ENCODE measurements at regions not wholly inside any gene's neighbourhood (a gene's known extent, or its start where the extent isn't known, plus 50 kb on each side); places are given as distances from the start of the nearest gene placed in this dataset. TPM values are rescaled to one million over a fixed set of nuclear protein-coding genes. Genes with fewer than 3 reads are reported as not detected.

- H3K4me1 Mint-ChIP-seq, result no peaks in the 10 kb centered on the region
- POLR2A ChIA-PET, result no interaction called here
- no peak for ATAC-seq (ENCODE audit: low read depth)
Observed at GRCh38 chr2:212619954-212620353, 81.4 kb upstream of the ERBB4 start.

DNA sequence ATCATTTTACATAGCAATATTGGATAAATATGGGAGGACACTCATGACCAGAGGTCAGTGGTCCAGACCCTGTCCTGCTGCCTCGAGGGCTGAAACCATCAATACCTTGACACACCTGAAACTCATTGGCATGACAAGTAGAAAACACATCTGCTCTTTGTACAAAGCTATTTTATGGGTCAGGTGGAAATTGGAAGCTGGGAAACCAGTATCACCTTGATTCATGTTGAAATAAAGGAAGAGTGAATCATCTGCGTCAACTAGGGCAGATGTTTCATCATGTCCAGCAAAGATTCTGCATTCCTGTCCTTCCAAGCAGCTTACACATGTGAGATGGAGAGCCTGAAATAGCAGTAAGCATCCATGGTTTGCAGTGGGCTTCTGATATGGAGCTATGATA, 80.0 kb upstream of the ERBB4 start:
- DNase-seq (no peak), ATAC-seq (ENCODE audit: low read depth) (no peak)
- no peaks in the 10 kb centered on the region for H3K9me3 Mint-ChIP-seq
- no peaks in the 10 kb centered on the region for H3K4me1 Mint-ChIP-seq
- no peak overlapping the region for H3K27ac Mint-ChIP-seq
- no peaks in the 10 kb centered on the region for H3K36me3 Mint-ChIP-seq
- POLR2A ChIA-PET, result no interaction called here
- no peak overlapping the region for H3K4me3 Mint-ChIP-seq
- no peaks in the 10 kb centered on the region for H3K27me3 Mint-ChIP-seq

More at GRCh38 chr2:212619954-212620353, 81.4 kb upstream of the ERBB4 start:
- Mint-ChIP-seq H3K36me3 (no peaks in the 10 kb centered on the region), H3K27me3 (no peaks in the 10 kb centered on the region), H3K4me3 (no peak overlapping the region), H3K9me3 (no peaks in the 10 kb centered on the region), H3K27ac (no peak overlapping the region)
- DNase-seq, result no peak

DNA sequence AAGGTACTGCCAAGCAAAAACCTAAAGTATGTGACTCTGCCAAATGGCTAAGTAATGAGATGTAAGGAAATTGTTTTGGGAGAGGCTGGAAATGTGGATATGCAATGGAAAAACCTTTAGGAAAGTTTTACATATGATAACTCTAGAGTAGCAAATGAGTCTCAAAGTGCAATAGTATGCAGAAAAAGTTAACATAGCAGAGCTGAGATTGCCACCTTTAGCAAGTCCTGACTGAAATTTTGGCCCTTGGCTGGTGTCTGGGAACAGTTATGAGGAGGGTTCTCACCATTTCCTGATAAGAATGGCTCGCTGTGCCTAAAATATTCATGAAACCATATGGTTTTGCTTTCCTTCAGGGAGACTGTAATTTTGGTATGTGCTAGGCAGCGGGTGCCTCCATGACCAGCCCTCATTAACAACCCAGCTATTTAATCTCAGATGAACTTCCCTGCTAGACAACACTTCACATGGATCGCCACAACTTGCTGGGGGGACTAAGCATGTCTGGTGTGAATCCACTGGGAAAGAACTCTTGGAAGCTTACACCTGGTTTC, 72.3 kb upstream of the ERBB4 start:
- Mint-ChIP-seq H3K4me1 (no peaks in the 10 kb centered on the region), H3K4me3 (no peak overlapping the region), H3K36me3 (no peaks in the 10 kb centered on the region), H3K27me3 (peaks cover 2% of the 10 kb centered on the region), H3K9me3 (no peaks in the 10 kb centered on the region), H3K27ac (no peak overlapping the region)
- ATAC-seq (ENCODE audit: low read depth) (no peak), DNase-seq (no peak)
- POLR2A ChIA-PET, result no interaction called here

DNA sequence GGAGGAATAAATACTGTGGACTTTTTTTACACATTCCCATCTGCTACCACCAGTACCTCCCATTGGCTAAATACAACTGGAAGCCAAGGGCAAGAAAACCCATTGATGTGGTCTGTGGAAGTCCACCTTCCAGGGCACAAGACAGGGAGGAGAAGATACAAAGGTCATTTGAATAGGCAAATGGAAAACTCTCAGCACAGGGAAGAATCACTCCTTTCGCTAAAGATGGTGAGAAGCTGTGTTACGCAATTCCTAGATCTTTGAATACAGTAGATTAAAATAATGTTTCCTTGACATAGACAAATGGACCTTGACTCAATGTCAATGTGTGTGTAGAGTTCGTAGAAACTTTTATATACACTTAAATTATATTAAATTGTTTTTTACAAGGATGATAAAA, 70.9 kb upstream of the ERBB4 start:
- H3K27me3 Mint-ChIP-seq, result peaks cover 2% of the 10 kb centered on the region
- no peaks in the 10 kb centered on the region for H3K9me3 Mint-ChIP-seq
- no peak for ATAC-seq (ENCODE audit: low read depth)
- POLR2A ChIA-PET, result no interaction called here
- H3K36me3 Mint-ChIP-seq, result no peaks in the 10 kb centered on the region
- no peaks in the 10 kb centered on the region for H3K4me1 Mint-ChIP-seq
- no peak overlapping the region for H3K4me3 Mint-ChIP-seq
- H3K27ac Mint-ChIP-seq, result no peak overlapping the region
- no peak for DNase-seq

GRCh38 chr2:212607080-212607479, 68.5 kb upstream of the ERBB4 start:
- POLR2A ChIA-PET, result no interaction called here
- Mint-ChIP-seq H3K4me3 (no peak overlapping the region), H3K27ac (no peak overlapping the region), H3K36me3 (no peaks in the 10 kb centered on the region), H3K27me3 (peaks cover 2% of the 10 kb centered on the region), H3K4me1 (no peaks in the 10 kb centered on the region), H3K9me3 (no peaks in the 10 kb centered on the region)
- no peak for ATAC-seq (ENCODE audit: low read depth)
- no peak for DNase-seq

DNA sequence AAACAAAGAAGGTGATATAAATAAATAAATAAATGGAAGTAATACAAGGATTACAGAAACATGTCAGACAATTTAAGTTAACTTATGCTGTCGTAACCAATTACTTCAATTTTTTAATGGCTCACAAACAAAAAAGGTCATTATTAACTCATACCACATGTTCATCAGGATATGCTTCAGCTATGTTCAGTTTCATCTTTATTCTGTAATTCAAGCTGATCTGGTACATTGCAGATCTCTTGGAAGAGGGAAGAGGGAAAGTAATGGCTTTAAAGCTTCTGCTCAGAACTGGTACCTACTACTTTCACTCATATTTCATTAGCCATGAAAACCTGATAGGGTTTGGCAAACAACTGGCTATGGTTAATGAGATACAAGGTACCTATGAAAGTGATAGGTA, 67.6 kb upstream of the ERBB4 start:
- ATAC-seq (ENCODE audit: low read depth) (no peak), DNase-seq (no peak)
- Mint-ChIP-seq H3K36me3 (no peaks in the 10 kb centered on the region), H3K4me1 (no peaks in the 10 kb centered on the region), H3K4me3 (no peak overlapping the region), H3K9me3 (no peaks in the 10 kb centered on the region), H3K27ac (no peak overlapping the region), H3K27me3 (peaks cover 2% of the 10 kb centered on the region)
- POLR2A ChIA-PET, result no interaction called here

DNA sequence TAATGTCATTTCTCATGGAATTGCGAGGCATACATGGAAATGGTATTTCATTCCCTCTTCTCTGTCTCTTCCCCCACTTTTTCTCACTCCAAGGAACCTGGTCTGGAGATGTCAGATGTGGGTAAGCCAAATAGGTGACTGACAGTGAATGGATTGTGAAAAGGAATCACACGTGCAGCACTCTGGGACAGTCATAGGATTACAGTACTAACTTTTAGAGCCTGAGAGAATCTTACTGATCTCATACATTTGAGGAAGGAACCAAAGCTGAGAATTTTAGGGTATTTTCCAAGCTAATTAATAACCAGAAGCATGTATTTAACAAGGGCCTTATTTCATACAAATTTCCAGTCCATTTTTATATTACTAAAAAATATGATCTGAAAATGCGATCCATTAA, 58.1 kb upstream of the ERBB4 start:
- Mint-ChIP-seq H3K4me3 (no peak overlapping the region), H3K36me3 (no peaks in the 10 kb centered on the region), H3K27ac (no peak overlapping the region), H3K4me1 (no peaks in the 10 kb centered on the region), H3K27me3 (peaks cover 2% of the 10 kb centered on the region), H3K9me3 (no peaks in the 10 kb centered on the region)
- ATAC-seq (ENCODE audit: low read depth) (no peak), DNase-seq (no peak)
- POLR2A ChIA-PET, result no interaction called here

DNA sequence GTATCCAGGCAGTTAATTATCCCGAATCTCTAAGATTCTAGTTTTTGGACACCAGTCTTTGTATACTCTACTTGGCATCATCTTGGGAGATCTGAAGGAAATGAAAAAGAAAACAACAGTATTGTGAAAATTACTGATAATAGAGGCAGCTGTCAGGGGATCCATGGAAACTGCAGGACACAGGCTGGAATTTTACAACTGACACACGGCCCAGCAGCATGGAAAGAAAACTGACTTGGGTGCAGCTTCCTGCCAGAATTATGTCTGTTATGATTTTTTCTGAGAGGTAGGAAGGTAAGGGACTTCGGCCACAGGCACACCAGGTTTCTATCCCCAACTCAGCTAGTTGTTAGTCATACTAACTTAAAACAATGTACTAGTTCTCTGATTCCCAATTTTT, 57.7 kb upstream of the ERBB4 start:
- H3K36me3 Mint-ChIP-seq, result no peaks in the 10 kb centered on the region
- H3K4me1 Mint-ChIP-seq, result no peaks in the 10 kb centered on the region
- peaks cover 2% of the 10 kb centered on the region for H3K27me3 Mint-ChIP-seq
- no peak overlapping the region for H3K27ac Mint-ChIP-seq
- DNase-seq (no peak), ATAC-seq (ENCODE audit: low read depth) (no peak)
- no peaks in the 10 kb centered on the region for H3K9me3 Mint-ChIP-seq
- POLR2A ChIA-PET, result no interaction called here
- no peak overlapping the region for H3K4me3 Mint-ChIP-seq

- Mint-ChIP-seq H3K4me3 (no peak overlapping the region), H3K9me3 (no peaks in the 10 kb centered on the region), H3K27ac (no peak overlapping the region), H3K4me1 (no peaks in the 10 kb centered on the region), H3K36me3 (no peaks in the 10 kb centered on the region), H3K27me3 (peaks cover 2% of the 10 kb centered on the region)
- DNase-seq, result no peak
- ATAC-seq (ENCODE audit: low read depth), result no peak
- POLR2A ChIA-PET, result no interaction called here
Observed at GRCh38 chr2:212595036-212595654, 56.5 kb upstream of the ERBB4 start.

DNA sequence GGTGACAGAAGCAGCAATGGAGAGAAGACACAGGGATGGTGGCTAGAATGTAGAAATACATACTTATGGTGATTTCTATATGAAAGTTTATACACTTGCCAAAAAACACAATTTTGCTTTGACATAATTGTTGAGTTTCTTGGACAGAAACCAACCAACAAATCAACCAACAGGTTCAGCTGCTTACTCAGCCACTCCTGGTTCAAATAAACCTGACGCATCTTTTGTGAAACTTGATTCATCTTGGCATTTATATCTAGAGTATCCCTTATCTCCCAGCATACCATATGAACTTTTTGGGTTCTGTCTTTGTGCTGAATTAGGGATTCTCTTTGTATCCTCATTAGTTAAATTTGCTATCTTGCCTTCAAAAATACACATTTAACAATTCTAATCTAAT, 54.1 kb upstream of the ERBB4 start:
- H3K4me3 Mint-ChIP-seq, result no peak overlapping the region
- DNase-seq (no peak), ATAC-seq (ENCODE audit: low read depth) (no peak)
- H3K4me1 Mint-ChIP-seq, result no peaks in the 10 kb centered on the region
- no peaks in the 10 kb centered on the region for H3K9me3 Mint-ChIP-seq
- H3K27ac Mint-ChIP-seq, result no peak overlapping the region
- POLR2A ChIA-PET, result no interaction called here
- no peaks in the 10 kb centered on the region for H3K36me3 Mint-ChIP-seq
- H3K27me3 Mint-ChIP-seq, result no peaks in the 10 kb centered on the region

Small RNAs in the stretch of these regions (microRNA-seq; reads per million reads assigned to microRNA genes)
- not detected for gene MIR4776-1
- not detected for gene MIR4776-2

All from activated naive CD8-positive, alpha-beta T cell treated with anti-CD3 and anti-CD28 coated beads, Interleukin-2, amount 10 ng/mL, durations not matched to agents 7 days and 5 days (primary cell).